ENCODE measurements at regions not wholly inside any gene's neighbourhood (a gene's known extent, or its start where the extent isn't known, plus 50 kb on each side); places are given as distances from the start of the nearest gene placed in this dataset.

GRCh38 chr14:98171654-98172053, 1100.3 kb downstream of the BCL11B start:
- POLR2A ChIA-PET: no interaction called here
- ATAC-seq (ENCODE audit: low read depth) (no peak), DNase-seq (no peak)
- H3K27ac Mint-ChIP-seq: no peak overlapping the region
- TF ChIP-seq CTCF (IDR thresholded peaks at IDR 0.05): no peak
- no peak overlapping the region for H3K4me3 Mint-ChIP-seq
- CTCF ChIA-PET: no interaction called here
- intact Hi-C loops (cut with micrococcal nuclease): no loop called here
- H3K4me1 Mint-ChIP-seq: no peaks in the 10 kb centered on the region
- H3K9me3 Mint-ChIP-seq: peaks cover 2% of the 10 kb centered on the region
- no peaks in the 10 kb centered on the region for H3K27me3 Mint-ChIP-seq
- no peaks in the 10 kb centered on the region for H3K36me3 Mint-ChIP-seq (ENCODE audit: low read depth)

DNA sequence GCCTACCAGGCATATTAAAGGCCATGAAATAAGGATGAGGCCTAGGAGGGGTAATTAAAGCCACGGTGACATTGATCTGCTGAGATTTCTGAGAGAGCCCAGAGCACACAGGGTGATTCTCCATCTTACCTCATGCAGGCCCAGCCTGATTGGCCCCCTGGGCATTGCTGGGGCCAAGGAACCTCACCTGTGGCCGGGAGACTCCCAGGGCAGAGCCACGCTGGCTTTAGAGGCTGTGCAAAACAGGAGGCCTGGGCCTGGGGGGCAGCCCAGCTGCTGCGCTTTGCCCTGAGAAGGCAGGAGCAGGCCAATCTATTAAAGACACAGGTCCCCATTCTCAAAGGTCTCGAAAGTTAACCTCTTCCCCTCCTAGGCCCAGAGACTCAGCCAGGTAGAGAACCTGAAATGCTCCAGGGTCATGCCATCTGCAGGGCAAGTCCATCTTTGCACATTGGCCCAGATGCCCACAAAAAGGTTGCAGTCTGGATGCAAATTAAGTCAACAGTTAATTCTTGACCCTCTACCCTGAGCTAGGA, 1099.7 kb downstream of the BCL11B start:
- intact Hi-C loops (cut with micrococcal nuclease): no loop called here
- ChIA-PET POLR2A (no interaction called here), CTCF (no interaction called here)
- no peak for TF ChIP-seq CTCF (IDR thresholded peaks at IDR 0.05)
- H3K4me1 Mint-ChIP-seq: no peaks in the 10 kb centered on the region
- no peaks in the 10 kb centered on the region for H3K36me3 Mint-ChIP-seq (ENCODE audit: low read depth)
- no peak overlapping the region for H3K27ac Mint-ChIP-seq
- no peak for DNase-seq
- H3K4me3 Mint-ChIP-seq: no peak overlapping the region
- ATAC-seq (ENCODE audit: low read depth): no peak
- peaks cover 2% of the 10 kb centered on the region for H3K9me3 Mint-ChIP-seq
- no peaks in the 10 kb centered on the region for H3K27me3 Mint-ChIP-seq

DNA sequence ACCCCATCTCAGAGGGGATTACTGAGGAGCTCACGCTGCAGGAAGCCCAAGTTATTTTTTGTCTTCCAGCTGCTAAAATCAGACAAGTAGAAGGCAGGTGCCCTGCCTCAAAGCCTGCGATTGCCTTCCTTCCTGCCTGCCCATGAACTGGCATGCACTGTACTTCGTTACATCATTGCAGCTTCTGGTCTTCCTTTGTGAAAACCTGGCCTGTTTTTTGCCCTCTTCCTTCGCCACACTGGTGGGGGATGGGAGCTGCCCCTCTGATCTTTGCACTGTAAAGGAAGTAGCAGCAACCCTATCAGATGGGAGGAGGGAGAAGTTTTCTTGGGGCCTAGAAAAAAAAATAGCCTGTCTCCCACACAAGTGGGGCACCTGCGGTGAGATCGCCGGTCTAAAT, 1098.7 kb downstream of the BCL11B start:
- Mint-ChIP-seq H3K27me3 (no peaks in the 10 kb centered on the region), H3K36me3 (ENCODE audit: low read depth) (no peaks in the 10 kb centered on the region), H3K9me3 (peaks cover 2% of the 10 kb centered on the region), H3K4me3 (no peak overlapping the region), H3K4me1 (no peaks in the 10 kb centered on the region), H3K27ac (no peak overlapping the region)
- no peak for TF ChIP-seq CTCF (IDR thresholded peaks at IDR 0.05)
- CTCF ChIA-PET: no interaction called here
- DNase-seq (no peak), ATAC-seq (ENCODE audit: low read depth) (no peak)
- POLR2A ChIA-PET: no interaction called here
- intact Hi-C loops (cut with micrococcal nuclease): no loop called here

GRCh38 chr14:98174041-98174440, 1098.0 kb downstream of the BCL11B start:
- no peaks in the 10 kb centered on the region for H3K4me1 Mint-ChIP-seq
- H3K27me3 Mint-ChIP-seq: no peaks in the 10 kb centered on the region
- no peak overlapping the region for H3K4me3 Mint-ChIP-seq
- ChIA-PET CTCF (no interaction called here), POLR2A (no interaction called here)
- intact Hi-C loops (cut with micrococcal nuclease): no loop called here
- no peaks in the 10 kb centered on the region for H3K36me3 Mint-ChIP-seq (ENCODE audit: low read depth)
- DNase-seq (no peak), ATAC-seq (ENCODE audit: low read depth) (no peak)
- peaks cover 2% of the 10 kb centered on the region for H3K9me3 Mint-ChIP-seq
- H3K27ac Mint-ChIP-seq: no peak overlapping the region
- TF ChIP-seq CTCF (IDR thresholded peaks at IDR 0.05): no peak

- Mint-ChIP-seq H3K4me3 (no peak overlapping the region), H3K36me3 (ENCODE audit: low read depth) (no peaks in the 10 kb centered on the region), H3K4me1 (no peaks in the 10 kb centered on the region), H3K27me3 (no peaks in the 10 kb centered on the region), H3K27ac (no peak overlapping the region), H3K9me3 (peaks cover 5% of the 10 kb centered on the region)
- intact Hi-C loops (cut with micrococcal nuclease): no loop called here
- DNase-seq (no peak), ATAC-seq (ENCODE audit: low read depth) (no peak)
- ChIA-PET POLR2A (no interaction called here), CTCF (no interaction called here)
- no peak for TF ChIP-seq CTCF (IDR thresholded peaks at IDR 0.05)
These were observed 1096.6 kb downstream of the BCL11B start for GRCh38 chr14:98175436-98175835.

All from activated B cell treated with CpG ODN at 0.5 μM for 24 hours (primary cell).